Large intestine (tissue), 3 donors: ENCODE measurements at regions not wholly inside any gene's neighbourhood (a gene's known extent, or its start where the extent isn't known, plus 50 kb on each side); places are given as distances from the start of the nearest gene placed in this dataset.
"Not testable (repeated sequence)": the region's sequence is repeated elsewhere in the genome, so short reads cannot be mapped to it uniquely, and the experiment has no call there.

Experiments used
- DNase-seq, 2 donors: peaks; one replicate each; pipeline versions ENCODE4 v3.0.0 to v3.0.0-alpha.2; 2013
- H3K27ac ChIP-seq: one replicate; pipeline ENCODE4 v1.5.1; 2013; ENCODE audit warnings: low read length
- H3K27me3 ChIP-seq: 2 replicates; pipeline ENCODE4 v1.6.1; 2013; ENCODE audit warnings: low read length; ENCODE audit not compliant: control insufficient read depth, insufficient read depth
- H3K36me3 ChIP-seq: 2 replicates; pipeline ENCODE4 v1.6.1; 2013; ENCODE audit warnings: low read length; ENCODE audit not compliant: control insufficient read depth, insufficient read depth
- H3K4me1 ChIP-seq: one replicate; pipeline ENCODE4 v1.6.1; 2013; ENCODE audit warnings: low read length; ENCODE audit not compliant: control insufficient read depth, insufficient read depth
- H3K4me3 ChIP-seq: one replicate; pipeline ENCODE4 v1.5.1; 2013; ENCODE audit warnings: low read length
- H3K9me3 ChIP-seq: one replicate; pipeline ENCODE4 v1.6.1; 2013; ENCODE audit warnings: mild to moderate bottlenecking, low read depth, low read length, moderate library complexity; ENCODE audit not compliant: control insufficient read depth
- whole genome bisulfite sequencing: methylation state at CpG from one replicate; pipeline ENCODE4 v1.1.5; 2013; ENCODE audit warnings: low lambda C conversion rate; ENCODE audit not compliant: insufficient coverage; 5-methylcytosine and 5-hydroxymethylcytosine counted together

- Histone ChIP-seq H3K27ac (no peak overlapping the region), H3K4me1 (no peaks in the 10 kb centered on the region), H3K36me3 (no peaks in the 10 kb centered on the region), H3K27me3 (no peaks in the 10 kb centered on the region), H3K4me3 (no peak overlapping the region), H3K9me3 (no peaks in the 10 kb centered on the region)
- DNase-seq, result no peak
- WGBS, result no CpG with 5 or more reads among the region's 3 CpGs
These were observed 930.2 kb upstream of the DIAPH2 start for GRCh38 chrX:95754411-95754810.

- DNase-seq, result no peak
- Histone ChIP-seq H3K4me3 (no peak overlapping the region), H3K27me3 (no peaks in the 10 kb centered on the region), H3K4me1 (no peaks in the 10 kb centered on the region), H3K27ac (no peak overlapping the region), H3K36me3 (no peaks in the 10 kb centered on the region), H3K9me3 (no peaks in the 10 kb centered on the region)
- WGBS, result no CpG with 5 or more reads among the region's 3 CpGs
These were observed 924.3 kb upstream of the DIAPH2 start for GRCh38 chrX:95760356-95760755.

GRCh38 chrX:95762716-95763115 is 921.9 kb upstream of the DIAPH2 start:
- DNase-seq, result no peak
- WGBS, result no CpG with 5 or more reads among the region's 1 CpG
- H3K4me1 ChIP-seq, result no peaks in the 10 kb centered on the region

GRCh38 chrX:95764972-95765451 is 919.6 kb upstream of the DIAPH2 start:
- Histone ChIP-seq H3K27ac (no peak overlapping the region), H3K4me1 (no peaks in the 10 kb centered on the region), H3K4me3 (no peak overlapping the region), H3K36me3 (no peaks in the 10 kb centered on the region), H3K9me3 (no peaks in the 10 kb centered on the region), H3K27me3 (no peaks in the 10 kb centered on the region)
- no CpG with 5 or more reads among the region's 3 CpGs for WGBS
- peak in 1 of 2 donors; percentile 20 for DNase-seq

More at GRCh38 chrX:95762716-95763115, 921.9 kb upstream of the DIAPH2 start:
- no peaks in the 10 kb centered on the region for H3K27me3 ChIP-seq
- no peaks in the 10 kb centered on the region for H3K9me3 ChIP-seq
- no peak overlapping the region for H3K27ac ChIP-seq
- no peak overlapping the region for H3K4me3 ChIP-seq
- no peaks in the 10 kb centered on the region for H3K36me3 ChIP-seq

- not testable (repeated sequence) for H3K27ac ChIP-seq, H3K4me3 ChIP-seq, DNase-seq, H3K4me1 ChIP-seq, H3K9me3 ChIP-seq, H3K27me3 ChIP-seq, H3K36me3 ChIP-seq
- whole genome bisulfite sequencing, result no CpG with 5 or more reads among the region's 6 CpGs
These were observed 913.4 kb upstream of the DIAPH2 start for GRCh38 chrX:95771198-95771597.

- H3K4me1 ChIP-seq, result no peaks in the 10 kb centered on the region
- H3K27me3 ChIP-seq, result no peaks in the 10 kb centered on the region
- H3K4me3 ChIP-seq, result no peak overlapping the region
- WGBS, result 80% methylated on average over 1 of the region's 1 CpG
- no peaks in the 10 kb centered on the region for H3K36me3 ChIP-seq
- DNase-seq, result no peak
- H3K27ac ChIP-seq, result no peak overlapping the region
- H3K9me3 ChIP-seq, result no peaks in the 10 kb centered on the region
These were observed 892.8 kb upstream of the DIAPH2 start for GRCh38 chrX:95791876-95792275.

GRCh38 chrX:95797344-95797743 is 887.3 kb upstream of the DIAPH2 start:
- H3K4me3 ChIP-seq, result no peak overlapping the region
- H3K36me3 ChIP-seq, result no peaks in the 10 kb centered on the region
- no peaks in the 10 kb centered on the region for H3K9me3 ChIP-seq
- H3K27me3 ChIP-seq, result no peaks in the 10 kb centered on the region
- no CpG with 5 or more reads among the region's 1 CpG for WGBS
- H3K27ac ChIP-seq, result no peak overlapping the region
- DNase-seq, result no peak
- no peaks in the 10 kb centered on the region for H3K4me1 ChIP-seq

GRCh38 chrX:95823796-95824195 is 860.8 kb upstream of the DIAPH2 start:
- no peaks in the 10 kb centered on the region for H3K9me3 ChIP-seq
- WGBS, result no CpG with 5 or more reads among the region's 1 CpG
- no peak overlapping the region for H3K27ac ChIP-seq
- DNase-seq, result no peak
- no peak overlapping the region for H3K4me3 ChIP-seq
- no peaks in the 10 kb centered on the region for H3K36me3 ChIP-seq
- no peaks in the 10 kb centered on the region for H3K4me1 ChIP-seq
- H3K27me3 ChIP-seq, result no peaks in the 10 kb centered on the region

GRCh38 chrX:95835223-95835622 is 849.4 kb upstream of the DIAPH2 start:
- WGBS, result no CpG with 5 or more reads among the region's 6 CpGs
- no peak overlapping the region for H3K4me3 ChIP-seq

GRCh38 chrX:95836517-95836916 is 848.1 kb upstream of the DIAPH2 start:
- H3K9me3 ChIP-seq, result no peaks in the 10 kb centered on the region
- no peak for DNase-seq
- no peak overlapping the region for H3K4me3 ChIP-seq
- no peak overlapping the region for H3K27ac ChIP-seq
- H3K27me3 ChIP-seq, result no peaks in the 10 kb centered on the region
- no peaks in the 10 kb centered on the region for H3K4me1 ChIP-seq
- whole genome bisulfite sequencing, result no CpG with 5 or more reads among the region's 1 CpG
- H3K36me3 ChIP-seq, result no peaks in the 10 kb centered on the region

More at GRCh38 chrX:95835223-95835622, 849.4 kb upstream of the DIAPH2 start:
- Histone ChIP-seq H3K4me1 (no peaks in the 10 kb centered on the region), H3K27me3 (no peaks in the 10 kb centered on the region), H3K9me3 (no peaks in the 10 kb centered on the region), H3K27ac (no peak overlapping the region), H3K36me3 (no peaks in the 10 kb centered on the region)
- no peak for DNase-seq

- no peak overlapping the region for H3K4me3 ChIP-seq
- H3K9me3 ChIP-seq, result no peaks in the 10 kb centered on the region
- no peaks in the 10 kb centered on the region for H3K27me3 ChIP-seq
- DNase-seq, result no peak
- H3K4me1 ChIP-seq, result no peaks in the 10 kb centered on the region
- H3K36me3 ChIP-seq, result no peaks in the 10 kb centered on the region
- no peak overlapping the region for H3K27ac ChIP-seq
These were observed 842.8 kb upstream of the DIAPH2 start for GRCh38 chrX:95841863-95842262.
